Fibroblast of skin of back (primary cell): ENCODE measurements at regions not wholly inside any gene's neighbourhood (a gene's known extent, or its start where the extent isn't known, plus 50 kb on each side); places are given as distances from the start of the nearest gene placed in this dataset.

ENCODE experiments used
- DNase-seq: peaks from one replicate; pipeline ENCODE4 v3.0.0-alpha.2; 2013

- no peak for DNase-seq
Observed at GRCh38 chr7:125661677-125662076, 732.1 kb upstream of the POT1 start.

- no peak for DNase-seq
Observed at GRCh38 chr7:125661006-125661405, 731.4 kb upstream of the POT1 start.

GRCh38 chr7:125654076-125654475 lies 724.5 kb upstream of the POT1 start:
- DNase-seq: no peak

GRCh38 chr7:125651823-125652528 lies 722.4 kb upstream of the POT1 start:
- DNase-seq: no peak

GRCh38 chr7:125648543-125648942 lies 718.9 kb upstream of the POT1 start:
- no peak for DNase-seq

GRCh38 chr7:125645770-125646169 lies 716.1 kb upstream of the POT1 start:
- DNase-seq: no peak

GRCh38 chr7:125644109-125644508 lies 714.5 kb upstream of the POT1 start:
- no peak for DNase-seq

- no peak for DNase-seq
Observed at GRCh38 chr7:125643302-125643701, 713.7 kb upstream of the POT1 start.

- DNase-seq: no peak
Observed at GRCh38 chr7:125641884-125642283, 712.3 kb upstream of the POT1 start.

GRCh38 chr7:125636320-125636962 lies 706.8 kb upstream of the POT1 start:
- DNase-seq: no peak

- no peak for DNase-seq
Observed at GRCh38 chr7:125618516-125618915, 688.9 kb upstream of the POT1 start.

GRCh38 chr7:125611582-125611981 lies 682.0 kb upstream of the POT1 start:
- DNase-seq: no peak

GRCh38 chr7:125606671-125607070 lies 677.0 kb upstream of the POT1 start:
- no peak for DNase-seq

GRCh38 chr7:125605241-125605640 lies 675.6 kb upstream of the POT1 start:
- peak; percentile 16 for DNase-seq

- no peak for DNase-seq
Observed at GRCh38 chr7:125602441-125602840, 672.8 kb upstream of the POT1 start.

- no peak for DNase-seq
Observed at GRCh38 chr7:125599387-125599786, 669.8 kb upstream of the POT1 start.

GRCh38 chr7:125592331-125592730 lies 662.7 kb upstream of the POT1 start:
- DNase-seq: no peak

GRCh38 chr7:125573126-125573525 lies 643.5 kb upstream of the POT1 start:
- DNase-seq: no peak

- no peak for DNase-seq
Observed at GRCh38 chr7:125572414-125572813, 642.8 kb upstream of the POT1 start.

- DNase-seq: no peak
Observed at GRCh38 chr7:125568799-125569198, 639.2 kb upstream of the POT1 start.

- DNase-seq: no peak
Observed at GRCh38 chr7:125567686-125568085, 638.1 kb upstream of the POT1 start.

GRCh38 chr7:125563964-125564529 lies 634.4 kb upstream of the POT1 start:
- DNase-seq: no peak

GRCh38 chr7:125563557-125563956 lies 633.9 kb upstream of the POT1 start:
- DNase-seq: no peak

- DNase-seq: no peak
Observed at GRCh38 chr7:125561006-125561405, 631.4 kb upstream of the POT1 start.
